ENCODE measurements at regions not wholly inside any gene's neighbourhood (a gene's known extent, or its start where the extent isn't known, plus 50 kb on each side); places are given as distances from the start of the nearest gene placed in this dataset.
"Not testable (repeated sequence)": the region's sequence is repeated elsewhere in the genome, so short reads cannot be mapped to it uniquely, and the experiment has no call there.

GRCh38 chr10:4617589-4617988, 208.4 kb upstream of the AKR1E2 start:
- no peak overlapping the region for H3K4me3 Mint-ChIP-seq
- DNase-seq, result no peak
- CTCF ChIA-PET, result no interaction called here
- H3K27me3 Mint-ChIP-seq, result peaks cover 19% of the 10 kb centered on the region
- H3K27ac Mint-ChIP-seq, result no peak overlapping the region
- peaks cover 1% of the 10 kb centered on the region for H3K36me3 Mint-ChIP-seq
- no peaks in the 10 kb centered on the region for H3K4me1 Mint-ChIP-seq
- ATAC-seq, result no peak
- H3K9me3 Mint-ChIP-seq (ENCODE audit: low read depth), result no peaks in the 10 kb centered on the region

GRCh38 chr10:4615042-4615441, 211.0 kb upstream of the AKR1E2 start:
- no peaks in the 10 kb centered on the region for H3K4me1 Mint-ChIP-seq
- no peak overlapping the region for H3K27ac Mint-ChIP-seq
- DNase-seq (no peak), ATAC-seq (no peak)
- H3K9me3 Mint-ChIP-seq (ENCODE audit: low read depth), result no peaks in the 10 kb centered on the region
- CTCF ChIA-PET, result no interaction called here
- H3K4me3 Mint-ChIP-seq, result no peak overlapping the region
- peaks cover 1% of the 10 kb centered on the region for H3K36me3 Mint-ChIP-seq
- H3K27me3 Mint-ChIP-seq, result peaks cover 19% of the 10 kb centered on the region

GRCh38 chr10:4609251-4609650, 216.8 kb upstream of the AKR1E2 start:
- H3K36me3 Mint-ChIP-seq, result peaks cover 1% of the 10 kb centered on the region
- peaks cover 2% of the 10 kb centered on the region for H3K27me3 Mint-ChIP-seq
- DNase-seq, result no peak
- no peak overlapping the region for H3K27ac Mint-ChIP-seq
- ATAC-seq, result no peak
- H3K4me3 Mint-ChIP-seq, result no peak overlapping the region
- H3K4me1 Mint-ChIP-seq, result no peaks in the 10 kb centered on the region
- no peaks in the 10 kb centered on the region for H3K9me3 Mint-ChIP-seq (ENCODE audit: low read depth)
- CTCF ChIA-PET, result interaction anchor here (1.6 kb wide), 1 partner anchor 10 kb away, joined by 4 read pairs; no protein-coding TSS in a partner anchor

- no peaks in the 10 kb centered on the region for H3K36me3 Mint-ChIP-seq
- no peaks in the 10 kb centered on the region for H3K4me1 Mint-ChIP-seq
- CTCF ChIA-PET, result no interaction called here
- DNase-seq, result no peak
- H3K4me3 Mint-ChIP-seq, result no peak overlapping the region
- ATAC-seq, result no peak
- H3K27me3 Mint-ChIP-seq, result no peaks in the 10 kb centered on the region
- no peaks in the 10 kb centered on the region for H3K9me3 Mint-ChIP-seq (ENCODE audit: low read depth)
- H3K27ac Mint-ChIP-seq, result no peak overlapping the region
Measured at GRCh38 chr10:4607681-4608080, 218.3 kb upstream of the AKR1E2 start.

- Mint-ChIP-seq H3K36me3 (no peaks in the 10 kb centered on the region), H3K27me3 (no peaks in the 10 kb centered on the region), H3K9me3 (ENCODE audit: low read depth) (no peaks in the 10 kb centered on the region), H3K27ac (no peak overlapping the region), H3K4me3 (no peak overlapping the region), H3K4me1 (no peaks in the 10 kb centered on the region)
- DNase-seq (no peak), ATAC-seq (no peak)
- CTCF ChIA-PET, result no interaction called here
Measured at GRCh38 chr10:4606856-4607636, 219.0 kb upstream of the AKR1E2 start.

GRCh38 chr10:4602764-4603491, 223.1 kb upstream of the AKR1E2 start:
- no peak overlapping the region for H3K4me3 Mint-ChIP-seq
- no peak overlapping the region for H3K27ac Mint-ChIP-seq
- H3K27me3 Mint-ChIP-seq, result no peaks in the 10 kb centered on the region
- no peak for DNase-seq
- no peak for ATAC-seq
- H3K4me1 Mint-ChIP-seq, result no peaks in the 10 kb centered on the region
- peaks cover 2% of the 10 kb centered on the region for H3K9me3 Mint-ChIP-seq (ENCODE audit: low read depth)
- CTCF ChIA-PET, result no interaction called here
- no peaks in the 10 kb centered on the region for H3K36me3 Mint-ChIP-seq

- Mint-ChIP-seq H3K4me1 (no peaks in the 10 kb centered on the region), H3K9me3 (ENCODE audit: low read depth) (peaks cover 2% of the 10 kb centered on the region), H3K36me3 (no peaks in the 10 kb centered on the region), H3K4me3 (no peak overlapping the region), H3K27me3 (no peaks in the 10 kb centered on the region), H3K27ac (no peak overlapping the region)
- no peak for ATAC-seq
- DNase-seq, result no peak
- CTCF ChIA-PET, result interaction anchor here (0.7 kb wide), 1 partner anchor 960 kb away, joined by 3 read pairs; no protein-coding TSS in a partner anchor
Measured at GRCh38 chr10:4599471-4599870, 226.5 kb upstream of the AKR1E2 start.

GRCh38 chr10:4597898-4598297, 228.1 kb upstream of the AKR1E2 start:
- H3K36me3 Mint-ChIP-seq; H3K9me3 Mint-ChIP-seq (ENCODE audit: low read depth); H3K4me3 Mint-ChIP-seq; CTCF ChIA-PET; H3K27me3 Mint-ChIP-seq; ATAC-seq; H3K4me1 Mint-ChIP-seq; DNase-seq; H3K27ac Mint-ChIP-seq: not testable (repeated sequence)

- Mint-ChIP-seq H3K4me3 (no peak overlapping the region), H3K9me3 (ENCODE audit: low read depth) (peaks cover 2% of the 10 kb centered on the region), H3K27ac (no peak overlapping the region), H3K27me3 (no peaks in the 10 kb centered on the region), H3K4me1 (no peaks in the 10 kb centered on the region), H3K36me3 (no peaks in the 10 kb centered on the region)
- CTCF ChIA-PET, result no interaction called here
- ATAC-seq (no peak), DNase-seq (no peak)
Measured at GRCh38 chr10:4596951-4597350, 229.1 kb upstream of the AKR1E2 start.

GRCh38 chr10:4595719-4596319, 230.2 kb upstream of the AKR1E2 start:
- no peak overlapping the region for H3K27ac Mint-ChIP-seq
- H3K9me3 Mint-ChIP-seq (ENCODE audit: low read depth), result peaks cover 2% of the 10 kb centered on the region
- no peak overlapping the region for H3K4me3 Mint-ChIP-seq
- CTCF ChIA-PET, result no interaction called here
- ATAC-seq, result no peak
- DNase-seq, result no peak
- no peaks in the 10 kb centered on the region for H3K27me3 Mint-ChIP-seq
- no peaks in the 10 kb centered on the region for H3K4me1 Mint-ChIP-seq
- H3K36me3 Mint-ChIP-seq, result no peaks in the 10 kb centered on the region

GRCh38 chr10:4590807-4591206, 235.2 kb upstream of the AKR1E2 start:
- H3K36me3 Mint-ChIP-seq, result no peaks in the 10 kb centered on the region
- H3K9me3 Mint-ChIP-seq (ENCODE audit: low read depth), result no peaks in the 10 kb centered on the region
- CTCF ChIA-PET, result no interaction called here
- ATAC-seq (no peak), DNase-seq (no peak)
- H3K4me3 Mint-ChIP-seq, result no peak overlapping the region
- H3K27ac Mint-ChIP-seq, result no peak overlapping the region
- peaks cover 4% of the 10 kb centered on the region for H3K27me3 Mint-ChIP-seq
- H3K4me1 Mint-ChIP-seq, result no peaks in the 10 kb centered on the region

- CTCF ChIA-PET, result no interaction called here
- H3K4me1 Mint-ChIP-seq, result no peaks in the 10 kb centered on the region
- no peak for ATAC-seq
- no peak overlapping the region for H3K27ac Mint-ChIP-seq
- H3K4me3 Mint-ChIP-seq, result no peak overlapping the region
- no peak for DNase-seq
- H3K36me3 Mint-ChIP-seq, result no peaks in the 10 kb centered on the region
- H3K9me3 Mint-ChIP-seq (ENCODE audit: low read depth), result no peaks in the 10 kb centered on the region
- peaks cover 4% of the 10 kb centered on the region for H3K27me3 Mint-ChIP-seq
Measured at GRCh38 chr10:4588824-4589223, 237.2 kb upstream of the AKR1E2 start.

GRCh38 chr10:4587466-4587865, 238.5 kb upstream of the AKR1E2 start:
- no peak overlapping the region for H3K4me3 Mint-ChIP-seq
- no peaks in the 10 kb centered on the region for H3K4me1 Mint-ChIP-seq
- ATAC-seq (no peak), DNase-seq (no peak)
- H3K27ac Mint-ChIP-seq, result no peak overlapping the region
- CTCF ChIA-PET, result no interaction called here
- H3K36me3 Mint-ChIP-seq, result no peaks in the 10 kb centered on the region
- H3K9me3 Mint-ChIP-seq (ENCODE audit: low read depth), result no peaks in the 10 kb centered on the region
- H3K27me3 Mint-ChIP-seq, result peaks cover 6% of the 10 kb centered on the region

- no peak overlapping the region for H3K27ac Mint-ChIP-seq
- CTCF ChIA-PET, result no interaction called here
- no peaks in the 10 kb centered on the region for H3K9me3 Mint-ChIP-seq (ENCODE audit: low read depth)
- ATAC-seq (no peak), DNase-seq (no peak)
- H3K4me3 Mint-ChIP-seq, result no peak overlapping the region
- no peaks in the 10 kb centered on the region for H3K36me3 Mint-ChIP-seq
- peaks cover 6% of the 10 kb centered on the region for H3K27me3 Mint-ChIP-seq
- no peaks in the 10 kb centered on the region for H3K4me1 Mint-ChIP-seq
Measured at GRCh38 chr10:4586776-4587175, 239.2 kb upstream of the AKR1E2 start.
